ENCODE measurements at regions not wholly inside any gene's neighbourhood (a gene's known extent, or its start where the extent isn't known, plus 50 kb on each side); places are given as distances from the start of the nearest gene placed in this dataset.
"Not testable (repeated sequence)": the region's sequence is repeated elsewhere in the genome, so short reads cannot be mapped to it uniquely, and the experiment has no call there.

GRCh38 chr14:38973083-38973700 is 129.8 kb downstream of the SEC23A start:
- DNase-seq (ENCODE audit: insufficient read length, low spot score), result no peak
- no peak for FAIRE-seq

GRCh38 chr14:38972511-38972910 is 130.5 kb downstream of the SEC23A start:
- FAIRE-seq (no peak), DNase-seq (ENCODE audit: insufficient read length, low spot score) (no peak)

DNA sequence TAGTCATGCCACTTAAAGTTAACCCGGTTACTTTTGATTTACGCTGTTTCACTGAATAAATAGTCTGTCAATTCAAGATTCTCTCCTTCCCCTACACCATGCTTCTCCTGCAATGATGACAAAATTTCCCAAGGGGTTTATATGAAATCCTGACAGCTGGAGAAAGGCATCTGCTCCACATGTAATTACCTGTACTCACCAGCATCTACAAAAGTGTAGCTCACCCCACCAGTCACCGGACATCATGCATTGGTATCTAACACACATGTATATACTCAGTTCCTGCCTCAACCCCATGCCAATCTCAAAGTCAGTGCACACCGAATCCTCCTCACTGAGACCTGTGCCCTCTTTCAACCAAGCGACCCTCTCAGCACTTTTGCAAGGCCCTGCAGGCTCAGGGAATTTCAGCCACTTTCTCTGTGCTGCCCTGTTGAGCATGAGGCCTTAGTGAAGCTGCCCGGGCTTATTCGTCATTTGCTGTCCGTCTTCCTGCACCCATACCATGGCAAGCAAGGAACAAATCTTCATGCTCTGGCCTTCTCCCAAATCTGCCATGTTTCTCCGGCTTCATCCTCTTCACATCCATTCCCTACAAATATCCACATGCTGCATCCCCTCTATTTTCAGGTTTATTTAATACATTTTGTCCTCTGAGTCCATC is 131.6 kb downstream of the SEC23A start:
- DNase-seq (ENCODE audit: insufficient read length, low spot score) (no peak), FAIRE-seq (no peak)

GRCh38 chr14:38964630-38965029 is 138.4 kb downstream of the SEC23A start:
- DNase-seq (ENCODE audit: insufficient read length, low spot score) (peak; percentile 12), FAIRE-seq (no peak)

- DNase-seq (ENCODE audit: insufficient read length, low spot score) (no peak), FAIRE-seq (no peak)
Observed at GRCh38 chr14:38960946-38961531, 142.0 kb downstream of the SEC23A start.

DNA sequence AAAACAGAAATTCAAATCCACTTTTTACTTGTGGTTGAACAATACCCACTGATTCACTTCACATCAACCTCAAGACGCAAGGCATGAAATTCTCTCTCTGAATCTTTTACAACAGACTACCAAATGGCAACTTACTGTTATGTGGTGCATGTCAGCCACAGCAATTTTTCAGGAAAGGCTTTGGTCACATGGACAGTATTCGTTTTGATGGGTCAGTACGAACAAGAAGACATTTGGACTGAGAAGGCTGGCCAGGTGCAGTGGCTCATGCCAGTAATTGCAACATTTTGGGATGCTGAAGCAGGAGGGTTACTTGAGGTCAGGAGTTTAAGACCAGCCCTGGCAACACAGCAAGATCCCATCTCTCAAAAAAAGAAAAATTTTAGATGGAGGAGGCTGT is 144.0 kb downstream of the SEC23A start:
- no peak for FAIRE-seq
- no peak for DNase-seq (ENCODE audit: insufficient read length, low spot score)

- DNase-seq (ENCODE audit: insufficient read length, low spot score) (no peak), FAIRE-seq (no peak)
Observed at GRCh38 chr14:38958589-38958988, 144.4 kb downstream of the SEC23A start.

- FAIRE-seq, result no peak
Observed at GRCh38 chr14:38951451-38951850, 151.6 kb downstream of the SEC23A start.

GRCh38 chr14:38950676-38951075 is 152.4 kb downstream of the SEC23A start:
- DNase-seq (ENCODE audit: insufficient read length, low spot score) (no peak), FAIRE-seq (no peak)

More at GRCh38 chr14:38951451-38951850, 151.6 kb downstream of the SEC23A start:
- DNase-seq (ENCODE audit: insufficient read length, low spot score), result peak; percentile 20

DNA sequence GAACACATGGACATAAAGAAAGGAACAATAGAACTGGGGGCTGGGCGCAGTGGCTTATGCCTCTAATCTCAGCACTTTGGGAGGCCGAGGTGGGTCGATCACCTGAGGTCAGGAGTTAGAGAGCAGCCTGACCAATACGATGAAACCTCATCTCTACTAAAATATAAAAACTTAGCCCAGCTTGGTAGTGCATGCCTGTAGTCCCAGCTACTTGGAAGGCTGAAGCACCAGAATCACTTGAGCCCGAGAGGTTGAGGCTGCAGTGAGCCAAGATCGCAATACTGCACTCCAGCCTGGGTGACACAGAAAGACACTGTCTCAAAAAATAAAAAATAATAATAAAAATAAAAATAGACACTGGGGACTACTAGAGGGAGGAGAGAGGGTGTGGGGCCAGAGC is 154.5 kb downstream of the SEC23A start:
- no peak for DNase-seq (ENCODE audit: insufficient read length, low spot score)
- no peak for FAIRE-seq

- no peak for DNase-seq (ENCODE audit: insufficient read length, low spot score)
Observed at GRCh38 chr14:38948171-38948570, 154.9 kb downstream of the SEC23A start.

DNA sequence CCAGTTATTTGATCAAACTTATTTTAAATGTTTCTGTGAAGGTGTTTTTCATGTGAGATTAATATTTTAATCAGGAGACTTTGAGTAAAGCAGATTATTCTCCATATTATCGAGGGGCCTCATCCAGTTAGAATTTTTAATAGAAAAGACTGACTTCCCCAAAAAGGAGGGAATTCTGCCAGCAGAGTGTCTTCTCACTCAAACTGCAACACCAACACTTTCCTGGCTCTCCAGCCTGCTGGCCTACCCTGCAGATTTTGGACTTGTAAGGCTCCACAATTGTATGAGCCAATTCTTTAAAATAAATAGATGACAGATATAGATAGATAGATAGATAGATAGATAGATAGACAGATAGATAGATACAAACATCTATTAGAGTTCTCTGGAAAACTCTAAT is 155.7 kb downstream of the SEC23A start:
- FAIRE-seq (no peak), DNase-seq (ENCODE audit: insufficient read length, low spot score) (no peak)

More at GRCh38 chr14:38948171-38948570, 154.9 kb downstream of the SEC23A start:
- no peak for FAIRE-seq

- FAIRE-seq, result no peak
- no peak for DNase-seq (ENCODE audit: insufficient read length, low spot score)
Observed at GRCh38 chr14:38944691-38945090, 158.3 kb downstream of the SEC23A start.

- FAIRE-seq (no peak), DNase-seq (ENCODE audit: insufficient read length, low spot score) (no peak)
Observed at GRCh38 chr14:38941488-38941887, 161.5 kb downstream of the SEC23A start.

- not testable (repeated sequence) for DNase-seq (ENCODE audit: insufficient read length, low spot score); FAIRE-seq
Observed at GRCh38 chr14:38932653-38933000, 170.4 kb downstream of the SEC23A start.

GRCh38 chr14:38931969-38932652 is 170.9 kb downstream of the SEC23A start:
- DNase-seq (ENCODE audit: insufficient read length, low spot score) (no peak), FAIRE-seq (no peak)

DNA sequence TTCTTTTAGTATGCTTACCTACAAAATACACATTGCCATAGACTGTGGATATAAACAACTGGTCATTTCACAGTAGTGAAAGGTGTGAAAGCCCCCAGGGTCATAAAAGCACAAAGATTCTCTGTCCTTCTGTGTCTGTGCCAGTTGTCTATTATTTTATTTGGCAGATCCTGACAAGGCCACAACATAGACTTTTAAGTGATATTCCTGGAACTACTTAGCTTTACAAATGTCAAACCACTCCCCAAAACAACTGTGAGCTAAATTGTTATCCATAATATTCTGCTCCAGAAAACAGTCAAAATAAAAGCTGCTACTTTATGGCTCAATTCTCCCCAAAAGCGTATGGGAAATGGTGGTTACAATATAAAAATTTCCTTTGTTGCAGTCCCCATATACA is 172.1 kb downstream of the SEC23A start:
- FAIRE-seq (no peak), DNase-seq (ENCODE audit: insufficient read length, low spot score) (no peak)

DNA sequence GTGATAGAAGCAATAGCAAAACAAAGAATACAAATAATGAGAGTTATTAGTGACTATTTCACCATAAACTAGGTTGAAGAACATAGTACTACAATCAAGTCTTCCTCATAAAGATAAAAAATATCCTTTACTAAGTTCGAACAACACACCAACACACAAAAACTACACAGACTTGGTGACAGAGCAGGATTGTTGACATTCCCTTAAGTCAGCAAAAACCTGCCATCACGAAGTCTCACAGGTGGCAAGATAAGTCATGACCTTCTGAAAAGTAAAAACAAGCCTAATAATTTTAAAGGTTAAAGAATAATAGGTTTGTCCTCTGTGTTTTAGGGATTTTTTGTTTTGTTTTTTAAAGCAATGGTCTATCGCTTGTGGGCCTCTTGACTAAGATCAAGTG is 173.0 kb downstream of the SEC23A start:
- FAIRE-seq (no peak), DNase-seq (ENCODE audit: insufficient read length, low spot score) (no peak)

DNA sequence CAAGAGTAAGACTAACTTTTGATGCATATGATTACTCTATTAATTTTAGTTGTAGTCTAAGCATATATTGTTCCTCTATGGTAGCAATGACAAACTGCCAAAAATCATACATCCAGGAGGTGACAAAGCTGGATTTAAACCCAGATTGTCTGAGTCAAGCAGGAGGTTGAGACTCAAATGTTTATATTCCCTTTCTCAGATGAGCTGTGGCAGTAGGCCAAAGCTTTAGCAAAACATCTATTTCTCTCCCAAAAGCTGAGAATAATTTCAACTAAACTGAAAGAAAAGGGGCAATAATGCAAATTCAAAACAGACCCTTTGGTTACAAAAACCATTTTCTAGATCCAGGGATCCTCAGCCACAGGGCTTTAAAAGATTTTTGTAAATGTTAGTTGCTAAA is 173.6 kb downstream of the SEC23A start:
- FAIRE-seq, result no peak
- no peak for DNase-seq (ENCODE audit: insufficient read length, low spot score)

- DNase-seq (ENCODE audit: insufficient read length, low spot score); FAIRE-seq: not testable (repeated sequence)
Observed at GRCh38 chr14:38921893-38922292, 181.1 kb downstream of the SEC23A start.

- no peak for FAIRE-seq
- no peak for DNase-seq (ENCODE audit: insufficient read length, low spot score)
Observed at GRCh38 chr14:38915125-38915524, 187.9 kb downstream of the SEC23A start.

DNA sequence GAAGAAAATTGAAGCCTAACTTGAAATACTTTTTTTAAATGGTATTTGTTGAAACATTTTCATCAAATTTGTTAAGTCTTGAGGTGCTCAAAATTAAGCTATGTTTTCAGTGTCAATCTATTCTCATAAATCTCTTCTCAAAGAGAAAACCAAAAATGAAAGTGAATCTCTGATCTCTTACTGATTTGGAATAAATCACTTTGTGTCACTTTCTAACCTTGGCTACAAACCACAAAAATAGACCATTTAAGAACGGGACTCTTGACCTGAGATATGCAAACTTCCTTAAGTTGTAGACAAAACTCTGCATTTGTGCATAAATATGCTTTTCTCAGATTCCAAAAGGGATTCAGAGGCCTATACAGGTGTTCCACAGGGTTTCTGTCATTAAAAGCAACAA is 192.9 kb downstream of the SEC23A start:
- no peak for FAIRE-seq

More for the DNA sequence above, 192.9 kb downstream of the SEC23A start:
- no peak for DNase-seq (ENCODE audit: insufficient read length, low spot score)

All from HTR-8/SVneo (cell line).